GM23248 (cell line): ENCODE measurements at regions not wholly inside any gene's neighbourhood (a gene's known extent, or its start where the extent isn't known, plus 50 kb on each side); places are given as distances from the start of the nearest gene placed in this dataset.

Experiments
- EZH2 ChIP-seq: fragments of 200-600 bp; sonication (generic); IDR thresholded peaks from 2 replicates; pipeline ENCODE4 v1.6.1; 2018; ENCODE audit warnings: antibody characterized with exemption, mild to moderate bottlenecking; ENCODE audit not compliant: insufficient read depth, poor library complexity, severe bottlenecking
- EZH2phosphoT487 ChIP-seq: fragments of 200-600 bp; sonication (generic); IDR thresholded peaks from 2 replicates; pipeline ENCODE4 v1.6.1; 2018; ENCODE audit warnings: antibody characterized with exemption, moderate library complexity, mild to moderate bottlenecking, low read depth; ENCODE audit not compliant: insufficient read depth

- TF ChIP-seq EZH2phosphoT487: no peak
- no peak for TF ChIP-seq EZH2
Observed at GRCh38 chr7:104054362-104054761, 64.9 kb upstream of the RELN start.
